A673 (cell line): ENCODE measurements at regions not wholly inside any gene's neighbourhood (a gene's known extent, or its start where the extent isn't known, plus 50 kb on each side); places are given as distances from the start of the nearest gene placed in this dataset.

Source experiments
- CTCF ChIP-seq: fragments of 300-800, 200-600 bp; sonication (generic); conservative IDR thresholded peaks from 2 replicates; pipeline ENCODE4 v1.5.1; 2017; ENCODE audit warnings: low read depth, mild to moderate bottlenecking, antibody characterized with exemption, low read length, moderate library complexity, mixed read lengths
- EZH2 ChIP-seq: fragments of 200-600 bp; sonication (generic); IDR thresholded peaks from 2 replicates; pipeline ENCODE4 v1.6.1; 2017; ENCODE audit warnings: borderline replicate concordance, low read depth, mild to moderate bottlenecking, mixed read lengths, antibody characterized with exemption, low read length; ENCODE audit not compliant: poor library complexity, severe bottlenecking

GRCh38 chr2:5980450-5981190, 288.4 kb downstream of the SOX11 start:
- TF ChIP-seq CTCF (no peak), EZH2 (no peak)
